SKM-1 (cell line): ENCODE measurements at regions not wholly inside any gene's neighbourhood (a gene's known extent, or its start where the extent isn't known, plus 50 kb on each side); places are given as distances from the start of the nearest gene placed in this dataset.
"Not testable (repeated sequence)": the region's sequence is repeated elsewhere in the genome, so short reads cannot be mapped to it uniquely, and the experiment has no call there.

Experiments used
- DNase-seq: peaks from one replicate; lab custom pipeline; 2025; ENCODE audit not compliant: unreplicated experiment; lab: John Stamatoyannopoulos, UW

DNA sequence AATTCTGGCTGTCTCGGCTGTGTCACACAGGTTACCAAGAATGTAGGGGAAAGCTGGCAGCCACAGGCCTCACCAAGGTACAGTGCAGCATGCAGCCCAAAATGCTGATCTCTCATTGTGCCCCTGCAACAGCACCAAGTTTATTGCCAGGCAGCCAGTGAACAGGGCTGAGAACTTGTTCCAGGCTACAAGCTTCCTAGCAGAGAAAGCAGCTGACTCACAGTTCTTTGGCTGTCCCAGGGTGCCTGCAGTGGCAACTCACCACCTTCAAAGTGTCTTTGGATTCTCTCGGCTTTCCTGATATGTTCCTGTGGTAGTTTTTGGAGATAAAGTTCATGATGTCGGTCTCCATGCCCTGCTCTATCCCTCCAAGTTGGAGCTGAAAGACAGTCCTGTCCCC is 719.1 kb upstream of the ANO3 start:
- DNase-seq: no peak

DNA sequence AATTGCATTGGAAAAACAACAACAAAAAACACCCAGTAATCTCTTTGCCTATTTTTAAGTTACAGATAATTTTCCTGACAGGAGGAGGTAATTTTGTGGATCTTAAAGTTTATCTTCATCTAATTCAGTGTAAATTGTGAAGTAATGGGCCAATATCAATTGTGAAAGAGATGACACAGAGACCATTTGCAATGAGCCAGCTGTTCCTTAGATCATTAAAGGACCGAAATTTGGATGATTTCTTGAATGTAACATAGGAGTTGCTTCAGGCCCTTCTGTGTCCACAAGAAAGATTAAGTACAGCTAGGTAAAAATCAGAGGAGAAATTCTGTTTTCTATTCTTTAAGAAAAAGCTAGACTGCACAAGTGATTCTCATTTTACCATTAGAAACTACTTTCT is 718.5 kb upstream of the ANO3 start:
- no peak for DNase-seq

DNA sequence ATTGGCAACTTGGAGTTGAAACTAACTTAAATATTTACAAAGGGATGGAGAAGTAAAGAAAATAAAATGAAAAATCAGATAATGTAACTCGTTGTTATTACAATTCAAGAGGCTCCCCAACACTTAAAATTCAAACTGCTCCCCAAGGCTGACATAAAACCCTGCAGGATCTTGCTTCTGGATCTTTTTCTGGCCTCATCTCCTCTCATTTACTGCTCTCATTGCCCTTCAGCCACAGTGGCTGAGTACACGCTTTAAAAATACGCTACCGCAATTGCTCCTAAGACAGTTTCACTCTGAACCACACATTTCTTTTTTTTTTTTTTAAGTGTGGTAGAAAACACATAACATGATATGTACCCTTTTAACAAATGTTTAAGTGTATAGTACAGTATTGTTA is 718.1 kb upstream of the ANO3 start:
- DNase-seq: no peak

DNA sequence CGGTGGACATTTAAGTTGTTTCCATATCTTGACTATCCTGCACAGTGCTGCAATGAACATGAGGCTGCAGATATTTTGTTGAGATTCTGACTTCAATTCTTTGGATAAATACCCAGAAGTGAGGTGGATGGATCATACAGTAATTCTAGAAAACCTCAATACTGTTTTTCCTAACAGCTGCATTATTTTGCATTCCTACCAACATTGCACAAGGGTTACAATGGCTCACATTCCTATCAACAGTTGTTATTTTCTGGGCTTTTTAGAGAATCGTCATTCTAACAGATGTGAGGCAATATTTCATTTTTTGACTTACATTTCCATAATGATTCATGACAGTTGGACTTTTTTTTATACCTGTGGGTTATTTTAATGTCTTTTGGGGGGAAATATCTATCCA is 716.9 kb upstream of the ANO3 start:
- DNase-seq: no peak

DNA sequence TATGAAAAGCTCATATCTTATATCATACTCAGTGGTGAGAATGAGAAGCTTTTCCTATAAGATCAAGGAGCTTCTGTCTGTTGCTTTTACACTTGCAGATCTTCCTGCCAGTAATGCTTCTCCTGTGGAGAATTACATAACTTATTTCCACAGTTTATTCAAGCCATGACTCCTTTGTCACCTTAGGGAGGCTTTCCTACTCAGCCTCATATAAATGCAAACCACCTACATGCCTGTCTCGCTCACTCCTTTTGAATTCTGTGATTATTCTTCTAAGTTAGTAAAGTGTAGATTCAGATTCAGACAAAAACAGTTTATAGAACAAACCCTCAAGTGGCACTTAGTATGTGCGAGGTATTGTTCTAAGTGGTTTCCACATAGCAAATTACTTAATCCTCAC is 716.1 kb upstream of the ANO3 start:
- no peak for DNase-seq

DNA sequence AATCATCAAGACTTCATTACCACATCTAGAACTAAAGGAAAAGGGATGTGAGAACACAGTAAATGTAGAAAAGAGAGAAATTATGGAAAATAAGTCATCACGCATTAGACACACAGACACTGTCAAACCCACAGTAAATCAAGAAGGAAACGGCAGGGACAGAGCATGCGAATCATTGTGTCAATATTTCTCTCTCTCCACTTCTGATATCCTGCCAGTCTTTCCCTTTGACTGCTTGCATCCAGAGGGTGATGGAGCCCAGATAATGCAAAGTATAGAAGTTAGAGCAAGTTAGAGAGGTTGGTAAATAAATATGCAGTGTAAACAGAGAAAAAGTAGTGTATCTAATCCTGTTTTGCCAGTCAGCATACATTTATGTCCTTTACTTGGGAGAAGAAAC is 706.8 kb upstream of the ANO3 start:
- no peak for DNase-seq

DNA sequence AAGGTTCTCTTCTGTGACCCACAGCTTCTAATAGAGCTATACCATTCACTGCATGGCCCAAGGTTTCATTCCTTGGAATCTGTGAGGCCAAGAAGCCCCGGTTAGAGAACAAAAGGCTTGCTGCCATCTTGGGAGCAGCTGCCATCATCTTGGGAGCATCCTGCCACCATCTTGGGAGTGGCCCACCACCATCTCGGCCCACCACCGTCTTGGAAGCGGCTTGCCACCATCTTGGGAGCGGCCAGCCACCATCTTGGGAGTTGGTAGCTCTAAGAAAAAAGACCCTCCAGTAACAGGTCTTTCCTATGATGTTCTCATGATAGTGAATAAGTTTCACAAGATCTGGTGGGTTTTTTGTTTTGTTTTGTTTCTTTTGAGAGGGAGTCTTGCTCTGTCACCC is 703.9 kb upstream of the ANO3 start:
- no peak for DNase-seq

DNA sequence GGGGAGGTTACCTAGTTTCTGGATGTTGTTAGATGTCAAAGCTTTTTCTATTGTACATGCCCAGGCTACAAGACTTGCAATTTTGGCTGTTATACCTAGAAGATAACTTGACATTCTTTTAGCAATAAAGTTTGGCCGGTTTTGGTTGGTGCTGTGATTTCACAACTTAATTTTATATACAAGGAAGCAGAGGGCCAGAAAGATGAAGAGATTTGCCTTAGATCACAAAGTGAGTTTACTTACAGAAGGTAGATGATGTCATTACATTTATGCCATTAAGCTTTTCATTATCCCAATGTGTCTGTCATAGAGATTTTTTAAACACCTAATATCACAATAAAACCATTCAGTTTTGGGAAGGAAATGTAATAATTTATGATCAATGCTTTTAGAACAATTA is 698.7 kb upstream of the ANO3 start:
- no peak for DNase-seq

DNA sequence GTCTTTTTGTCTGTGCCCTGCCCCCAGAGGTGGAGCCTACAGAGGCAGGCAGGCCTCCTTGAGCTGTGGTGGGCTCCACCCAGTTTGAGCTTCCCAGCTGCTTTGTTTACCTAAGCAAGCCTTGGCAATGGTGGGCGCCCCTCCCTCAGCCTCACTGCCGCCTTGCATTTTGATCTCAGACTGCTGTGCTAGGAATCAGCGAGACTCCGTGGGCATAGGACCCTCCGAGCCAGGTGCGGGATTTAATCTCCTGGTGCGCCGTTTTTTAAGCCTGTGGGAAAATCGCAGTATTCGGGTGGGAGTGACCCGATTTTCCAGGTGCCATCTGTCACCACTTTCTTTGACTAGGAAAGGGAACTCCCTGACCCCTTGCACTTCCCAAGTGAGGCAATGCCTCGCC is 682.7 kb upstream of the ANO3 start:
- not testable (repeated sequence) for DNase-seq

DNA sequence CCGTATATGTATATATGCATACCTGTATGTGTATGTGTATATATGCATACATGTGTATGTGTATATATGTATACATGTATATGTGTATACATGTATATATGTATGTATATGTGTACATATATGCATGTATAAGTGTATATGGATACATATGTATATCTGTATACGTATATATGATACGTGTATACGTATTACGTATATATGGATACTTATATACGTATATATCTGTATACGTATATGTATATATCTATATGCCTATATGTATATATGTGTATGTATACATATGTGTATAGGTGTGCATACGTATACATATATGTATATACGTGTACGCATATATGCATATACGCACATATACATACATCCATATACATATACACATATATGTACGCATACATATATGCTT is 681.6 kb upstream of the ANO3 start:
- no peak for DNase-seq

DNA sequence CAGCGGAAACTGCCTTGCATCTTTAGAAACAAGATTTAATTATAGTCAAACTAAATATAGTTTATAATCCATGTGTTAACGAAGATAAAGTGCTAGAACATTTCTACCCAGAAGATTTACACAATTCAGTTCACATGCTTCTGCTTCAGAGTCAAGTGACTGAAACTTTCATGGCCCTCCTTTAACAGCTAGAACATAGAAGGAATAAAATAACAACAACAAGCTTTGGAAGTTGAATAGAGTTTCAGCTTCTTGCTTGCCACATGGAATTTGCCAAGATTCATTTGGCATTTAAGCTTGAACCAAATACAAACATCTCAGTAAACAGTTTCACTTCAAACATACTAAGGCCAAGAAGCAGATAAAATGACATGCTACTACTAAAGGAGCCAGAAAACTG is 676.3 kb upstream of the ANO3 start:
- DNase-seq: no peak

DNA sequence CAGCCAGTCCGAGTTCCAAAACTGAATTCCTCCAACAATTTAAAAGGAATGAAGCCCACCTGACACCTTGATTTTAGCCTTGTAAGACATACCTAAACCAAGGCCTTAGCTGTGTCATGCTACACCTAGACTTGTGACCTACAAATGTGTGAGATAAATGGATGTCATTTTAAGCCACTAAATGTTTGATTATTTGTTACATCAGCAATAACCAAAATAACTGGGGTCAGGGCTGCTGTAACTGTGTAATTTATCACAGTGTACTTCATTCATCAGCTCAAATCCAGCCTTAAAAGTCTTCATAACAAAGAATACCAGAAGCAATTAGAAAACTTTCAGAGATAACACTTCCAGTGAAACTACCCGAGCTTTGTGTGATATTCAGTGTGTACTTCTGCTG is 673.0 kb upstream of the ANO3 start:
- no peak for DNase-seq

DNA sequence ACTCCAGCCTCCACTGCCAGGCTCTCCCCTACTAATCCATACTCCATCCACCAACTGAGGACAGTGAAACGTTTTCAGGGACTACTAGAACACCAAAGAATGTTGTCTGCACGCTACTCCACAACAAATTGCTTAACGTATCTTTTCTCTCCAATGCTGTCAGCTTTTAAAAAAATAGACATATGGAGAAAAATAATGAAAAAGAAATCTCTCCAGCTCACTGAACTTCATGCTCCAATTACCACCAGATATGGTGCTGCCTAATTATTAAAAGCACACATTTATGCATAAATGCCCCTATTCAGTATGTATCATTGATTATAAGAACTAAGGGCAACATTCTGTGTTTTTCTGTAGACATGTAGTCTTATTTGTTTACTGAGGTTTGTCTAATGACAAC is 672.2 kb upstream of the ANO3 start:
- DNase-seq: no peak

DNA sequence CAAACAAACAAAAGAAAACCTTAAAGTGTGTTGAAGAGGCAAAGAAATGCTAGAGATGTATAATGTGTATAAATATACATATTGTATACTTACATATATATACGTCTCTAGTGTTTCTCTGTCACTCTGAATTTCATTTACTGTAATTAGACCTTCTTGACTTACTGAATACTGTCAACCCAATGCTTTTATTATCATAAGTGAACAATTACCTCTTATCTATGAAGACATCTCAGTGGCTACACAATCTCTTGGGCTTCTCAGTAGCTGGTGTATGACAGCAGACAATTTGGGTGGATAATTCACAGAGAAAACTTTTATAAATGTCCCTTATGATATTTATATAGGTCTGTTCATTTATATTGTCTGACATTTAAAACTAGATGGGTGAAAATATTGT is 664.1 kb upstream of the ANO3 start:
- no peak for DNase-seq

DNA sequence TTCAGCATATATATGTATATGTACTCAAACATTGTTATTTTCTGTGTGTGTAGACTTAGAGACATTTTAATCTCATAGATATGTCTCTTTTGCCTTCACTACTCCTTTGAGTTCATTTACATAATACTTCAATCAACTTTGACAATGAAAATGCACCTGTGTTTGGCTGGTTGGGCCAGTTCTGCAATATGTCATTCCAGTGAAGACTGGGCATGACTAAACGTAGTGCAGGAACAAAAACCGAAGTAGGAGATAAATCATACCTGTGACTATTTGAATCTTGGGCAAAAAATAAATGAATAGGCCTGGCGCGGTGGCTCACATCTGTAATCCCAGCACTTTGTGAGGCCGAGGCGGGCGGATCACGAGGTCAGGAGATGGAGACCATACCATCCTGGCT is 640.0 kb upstream of the ANO3 start:
- no peak for DNase-seq

DNA sequence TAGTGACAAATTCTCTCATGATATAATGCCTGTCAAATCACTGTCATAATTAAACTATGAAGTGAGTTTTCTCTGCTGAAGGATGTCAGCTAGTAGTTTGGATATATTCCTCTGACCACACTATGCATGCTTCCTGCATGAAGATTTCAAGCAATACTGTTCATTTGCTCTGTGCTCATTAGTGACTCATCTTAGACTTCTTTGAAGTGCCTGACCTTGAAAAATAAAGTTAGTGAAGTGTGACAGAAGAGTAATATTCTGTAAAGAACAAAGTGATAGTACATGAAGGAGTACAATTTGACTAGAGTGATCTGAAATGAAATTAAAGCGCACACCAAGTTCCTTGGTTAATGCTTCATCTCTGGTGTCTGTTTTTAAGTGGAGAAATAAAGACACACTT is 629.5 kb upstream of the ANO3 start:
- DNase-seq: no peak

DNA sequence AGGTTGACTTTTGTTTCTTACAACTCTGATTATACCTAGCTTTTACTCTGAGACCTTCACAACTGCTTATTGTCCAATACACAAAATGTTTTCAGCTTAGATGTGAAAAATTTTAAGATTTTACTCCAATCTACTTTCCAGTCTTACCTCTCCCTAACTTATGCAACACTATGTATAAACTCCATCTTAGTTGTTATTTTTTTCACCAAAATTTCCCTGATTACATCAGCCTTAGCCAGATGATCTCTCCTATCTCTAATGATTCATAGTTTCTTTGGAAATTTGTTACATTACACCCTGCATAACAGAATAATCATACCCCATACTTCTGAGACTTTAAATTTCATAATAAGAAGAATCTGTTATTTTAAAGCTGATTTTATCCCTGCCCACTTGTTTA is 621.0 kb upstream of the ANO3 start:
- DNase-seq: no peak

DNA sequence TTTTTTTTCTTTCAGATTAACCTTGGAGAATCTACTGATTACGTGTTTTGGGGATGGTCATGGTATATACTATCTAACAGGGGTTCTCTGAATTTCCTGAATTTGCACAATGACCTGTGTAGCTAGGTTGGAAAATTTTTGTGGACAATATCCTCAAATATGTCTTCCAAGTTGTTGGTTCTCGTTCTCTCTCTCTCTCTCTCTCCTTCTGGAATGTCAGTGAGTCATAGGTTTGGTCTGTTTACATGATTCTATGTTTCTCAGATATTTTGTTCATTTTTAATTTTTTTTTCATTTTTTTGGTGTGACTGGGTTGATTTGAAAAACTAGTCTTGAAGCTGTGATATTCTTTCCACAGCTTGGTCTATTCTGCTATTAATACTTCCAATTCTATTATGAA is 604.0 kb upstream of the ANO3 start:
- no peak for DNase-seq

DNA sequence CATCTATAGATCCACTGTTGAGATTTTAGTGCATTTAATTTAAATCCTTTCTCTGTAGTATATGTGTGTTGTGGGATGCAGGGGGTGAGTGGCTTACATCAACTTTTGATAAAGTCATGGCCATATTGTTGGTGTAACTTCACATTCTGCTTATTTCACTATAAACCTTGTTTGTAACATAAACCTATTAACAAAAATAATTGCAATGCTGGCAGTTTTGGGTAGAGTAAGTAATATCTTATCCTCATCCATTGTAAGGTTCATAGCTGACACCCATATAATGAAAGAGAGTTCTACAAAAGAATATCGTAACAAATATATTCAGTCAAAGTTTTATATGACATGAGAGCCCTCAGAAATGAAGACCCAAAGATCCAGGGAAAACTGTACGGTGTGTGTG is 601.7 kb upstream of the ANO3 start:
- no peak for DNase-seq

DNA sequence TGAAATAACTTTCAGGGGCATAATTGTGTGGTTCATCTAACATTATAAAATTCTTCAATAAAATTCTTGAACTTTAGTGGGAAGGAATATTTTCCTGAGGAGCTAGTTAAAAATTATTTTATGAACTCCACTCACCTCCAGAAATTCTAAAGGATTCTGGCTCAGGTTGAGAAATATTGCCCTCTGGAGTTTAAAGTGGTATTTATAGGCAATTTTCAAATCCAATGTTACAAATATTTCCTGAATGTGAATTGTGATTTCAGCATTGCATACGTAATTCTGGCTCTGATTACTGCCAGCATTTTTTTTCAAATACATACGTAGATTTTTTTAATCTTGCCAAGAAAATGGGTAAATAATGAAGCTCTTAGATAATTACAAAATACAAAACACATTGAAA is 598.2 kb upstream of the ANO3 start:
- DNase-seq: no peak

DNA sequence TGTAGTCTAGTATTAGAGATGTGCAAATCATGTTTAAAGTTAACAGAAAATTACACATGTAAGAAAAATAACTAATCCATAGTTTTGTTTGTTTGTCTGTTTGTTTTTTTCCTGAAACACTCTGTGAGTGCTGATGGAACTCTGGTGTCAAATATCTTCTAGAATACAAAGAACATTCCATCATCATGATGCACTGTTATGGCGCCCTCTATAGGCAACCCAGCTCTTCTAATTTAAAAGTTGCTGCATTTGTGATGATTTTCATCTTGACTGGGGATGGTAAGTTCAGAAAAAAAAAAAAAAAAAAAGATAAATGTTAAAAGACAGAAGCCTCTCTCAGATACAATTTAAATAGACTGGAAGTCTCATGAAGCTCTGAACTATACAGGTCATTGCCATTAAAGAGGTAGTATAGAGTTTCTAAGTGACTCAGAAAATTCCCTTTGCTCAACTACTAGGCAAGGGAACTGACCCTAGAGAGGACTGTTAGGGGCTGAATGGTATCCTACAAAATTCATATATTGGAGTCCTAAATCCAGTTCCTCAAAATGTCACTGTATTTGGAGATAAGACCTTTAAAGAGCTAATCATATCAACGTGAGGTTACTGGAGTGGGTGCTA is 597.2 kb upstream of the ANO3 start:
- DNase-seq: no peak

DNA sequence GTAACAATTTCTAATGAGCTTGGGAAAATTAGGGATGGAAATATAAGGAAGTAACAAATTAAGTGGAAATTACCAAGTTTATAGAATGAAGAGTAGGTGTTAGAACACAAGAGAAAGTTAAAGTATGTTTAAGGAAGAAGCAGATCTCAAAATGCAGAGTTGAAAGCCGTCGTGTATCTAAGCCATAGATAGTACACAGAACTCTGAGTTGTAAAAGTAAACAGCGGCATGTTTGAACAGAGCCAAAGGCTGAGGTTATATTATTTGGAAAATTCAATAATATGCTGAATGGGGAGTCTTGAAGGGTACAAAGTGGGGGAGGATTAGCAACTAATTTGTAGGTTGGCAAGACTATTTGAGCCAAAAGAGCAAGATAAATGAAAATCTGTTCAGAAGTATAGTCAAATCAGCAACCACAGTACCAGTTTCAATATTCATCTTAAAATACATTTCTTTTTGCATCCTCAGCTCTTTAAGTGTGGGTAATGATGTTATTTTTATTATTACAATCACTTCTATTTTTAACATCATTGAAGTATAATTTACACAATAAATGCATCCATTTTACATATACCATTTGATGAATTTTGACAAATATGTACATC is 594.8 kb upstream of the ANO3 start:
- DNase-seq: no peak

DNA sequence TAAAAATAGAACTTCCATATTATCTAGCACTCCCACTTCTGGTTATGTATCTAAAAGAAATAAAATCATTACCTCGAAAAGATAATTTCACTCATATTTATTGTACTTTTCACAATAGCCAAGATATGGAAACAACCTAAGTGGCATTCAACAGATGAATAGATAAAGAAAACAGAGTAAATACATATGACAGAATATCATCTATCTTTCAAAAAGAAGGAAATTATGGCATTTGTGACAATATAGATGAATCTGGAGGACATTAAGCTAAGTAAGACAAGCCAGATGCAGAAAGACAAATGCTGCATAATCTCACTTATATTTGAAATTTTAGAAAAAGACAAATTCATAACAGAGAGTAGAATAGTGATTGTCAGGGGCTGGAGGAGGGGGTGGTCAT is 590.0 kb upstream of the ANO3 start:
- no peak for DNase-seq

DNA sequence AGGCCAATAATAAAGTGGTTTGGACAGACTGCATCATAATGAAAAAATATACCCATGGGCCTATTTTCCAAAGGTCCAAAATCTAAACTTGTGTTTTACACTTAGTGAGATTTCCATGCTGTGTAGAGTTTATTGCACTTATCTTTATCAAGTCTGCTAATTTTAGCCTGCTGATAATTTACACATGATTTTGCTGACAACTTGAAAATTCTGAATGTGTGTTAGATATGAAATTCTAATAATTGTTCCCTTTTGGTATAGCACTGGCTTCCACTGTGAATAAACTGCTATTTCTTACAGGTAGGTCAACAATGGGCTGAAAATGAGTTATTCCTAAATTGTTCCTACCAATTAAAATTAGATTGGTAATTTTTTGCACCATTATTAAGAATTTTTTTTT is 589.1 kb upstream of the ANO3 start:
- DNase-seq: no peak
